RWPE1 (cell line): ENCODE measurements at regions not wholly inside any gene's neighbourhood (a gene's known extent, or its start where the extent isn't known, plus 50 kb on each side); places are given as distances from the start of the nearest gene placed in this dataset.

ENCODE experiments used
- CTCF ChIA-PET: fragments of 350-600 bp; sonication (Branson Sonifier 250); formaldehyde crosslinking; extraction: SDS; loops from one replicate; lab custom pipeline; 2021; lab: Yijun Ruan, JAX
- POLR2A ChIA-PET: fragments of 400-600 bp; formaldehyde crosslinking; extraction: SDS; loops from one replicate; lab custom pipeline; 2020; ENCODE audit warnings: antibody characterized with exemption; ENCODE audit not compliant: low non-redundant PET; lab: Yijun Ruan, JAX
- DNase-seq: peaks from one replicate; pipeline ENCODE4 v3.0.0; 2012; ENCODE audit warnings: low spot score
- H3K27ac ChIP-seq: fragments of 450-650 bp; 2 replicates; pipeline ENCODE4 v1.5.1; 2017
- CTCF ChIP-seq: fragments of 450-650 bp; conservative IDR thresholded peaks from 2 replicates; pipeline ENCODE4 v1.5.1; 2017; ENCODE audit warnings: low read depth, mild to moderate bottlenecking

GRCh38 chr15:47273864-47274263 is 443.4 kb upstream of the SEMA6D start:
- TF ChIP-seq CTCF = no peak
- ChIA-PET POLR2A (no interaction called here), CTCF (interaction anchor here (0.6 kb wide), 1 partner anchor 25 kb away, joined by 3 read pairs; no protein-coding TSS in a partner anchor)
- no peak overlapping the region for H3K27ac ChIP-seq
- DNase-seq = no peak

- POLR2A ChIA-PET = no interaction called here
- CTCF ChIA-PET = no interaction called here
- H3K27ac ChIP-seq = no peak overlapping the region
- TF ChIP-seq CTCF = no peak
- no peak for DNase-seq
Observed at GRCh38 chr15:47283246-47283645, 434.1 kb upstream of the SEMA6D start.

GRCh38 chr15:47288794-47289193 is 428.5 kb upstream of the SEMA6D start:
- CTCF ChIA-PET = no interaction called here
- no peak for DNase-seq
- no peak for TF ChIP-seq CTCF
- POLR2A ChIA-PET = no interaction called here
- no peak overlapping the region for H3K27ac ChIP-seq

GRCh38 chr15:47289656-47290055 is 427.6 kb upstream of the SEMA6D start:
- POLR2A ChIA-PET = no interaction called here
- CTCF ChIA-PET = no interaction called here
- no peak for DNase-seq
- no peak for TF ChIP-seq CTCF
- H3K27ac ChIP-seq = no peak overlapping the region

- no peak for DNase-seq
- ChIA-PET POLR2A (no interaction called here), CTCF (interaction anchor here (0.7 kb wide), 1 partner anchor 595 kb away, joined by 3 read pairs; no protein-coding TSS in a partner anchor)
- TF ChIP-seq CTCF = no peak
- no peak overlapping the region for H3K27ac ChIP-seq
Observed at GRCh38 chr15:47291767-47292166, 425.5 kb upstream of the SEMA6D start.

GRCh38 chr15:47292638-47293190 is 424.6 kb upstream of the SEMA6D start:
- ChIA-PET CTCF (no interaction called here), POLR2A (no interaction called here)
- no peak for TF ChIP-seq CTCF
- DNase-seq = no peak
- H3K27ac ChIP-seq = no peak overlapping the region
